Hindlimb muscle (tissue), 1 donor: ENCODE measurements at regions not wholly inside any gene's neighbourhood (a gene's known extent, or its start where the extent isn't known, plus 50 kb on each side); places are given as distances from the start of the nearest gene placed in this dataset.

Experiments
- DNase-seq: peaks from one replicate; pipeline ENCODE4 v3.0.0-alpha.2; 2013

DNA sequence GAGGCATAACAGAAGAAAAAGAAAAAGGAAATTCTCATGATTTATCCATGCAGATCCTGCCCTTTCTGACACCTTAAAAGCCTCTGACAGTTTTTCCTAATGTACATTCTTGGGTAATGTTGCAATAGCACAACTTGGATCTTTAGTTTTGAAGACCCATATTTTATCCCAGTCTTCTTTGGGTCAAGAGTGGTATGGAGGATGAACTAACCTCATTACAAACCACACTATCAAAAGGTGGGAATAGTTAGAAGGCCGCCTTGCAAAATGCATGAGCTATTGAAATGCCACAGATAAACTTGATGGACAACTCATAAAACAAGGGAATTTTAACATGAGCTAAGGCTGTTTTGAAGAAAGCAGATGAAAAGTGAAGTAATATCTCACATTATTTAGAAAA lies 1479.8 kb upstream of the ACVR2A start:
- DNase-seq = no peak

GRCh38 chr2:146363731-146364130 lies 1481.1 kb upstream of the ACVR2A start:
- no peak for DNase-seq

- no peak for DNase-seq
Observed at GRCh38 chr2:146351689-146352088, 1493.1 kb upstream of the ACVR2A start.

DNA sequence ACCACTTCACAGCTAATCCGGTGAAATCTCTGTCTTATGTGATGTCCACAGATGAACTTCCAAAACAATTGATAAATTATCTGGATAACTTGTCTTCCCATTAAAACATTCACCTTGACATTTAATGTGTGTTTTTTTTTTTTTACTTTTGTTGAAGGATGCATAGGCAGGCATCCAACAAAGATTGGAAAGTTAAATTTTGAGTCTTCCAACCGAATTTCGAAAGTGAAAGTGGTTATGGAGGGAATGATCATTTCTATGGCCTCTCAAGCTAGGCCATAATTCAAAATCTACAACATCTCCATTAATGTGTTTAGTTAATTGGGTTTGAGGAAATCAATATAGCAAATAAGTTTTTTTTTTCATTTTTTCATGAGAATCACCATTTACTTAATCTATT lies 1495.5 kb upstream of the ACVR2A start:
- no peak for DNase-seq

DNA sequence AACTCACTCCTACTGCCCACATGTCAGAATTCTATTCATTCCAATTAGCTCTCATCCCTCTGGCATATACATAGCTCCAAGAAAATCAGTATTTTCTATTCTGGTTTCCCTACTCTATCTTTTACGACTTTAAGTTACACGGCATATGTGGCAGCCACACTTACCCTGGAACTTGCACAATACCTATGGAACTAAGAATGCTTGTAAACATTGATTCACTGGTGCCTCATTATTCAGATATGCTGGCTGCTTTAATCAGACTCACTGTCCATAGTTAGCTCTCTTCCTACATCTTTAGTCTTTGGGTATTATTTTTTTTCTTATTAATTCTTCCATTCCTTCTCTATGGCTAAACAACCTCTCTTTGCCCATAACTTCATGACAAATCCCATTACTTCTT lies 1519.9 kb upstream of the ACVR2A start:
- no peak for DNase-seq

DNA sequence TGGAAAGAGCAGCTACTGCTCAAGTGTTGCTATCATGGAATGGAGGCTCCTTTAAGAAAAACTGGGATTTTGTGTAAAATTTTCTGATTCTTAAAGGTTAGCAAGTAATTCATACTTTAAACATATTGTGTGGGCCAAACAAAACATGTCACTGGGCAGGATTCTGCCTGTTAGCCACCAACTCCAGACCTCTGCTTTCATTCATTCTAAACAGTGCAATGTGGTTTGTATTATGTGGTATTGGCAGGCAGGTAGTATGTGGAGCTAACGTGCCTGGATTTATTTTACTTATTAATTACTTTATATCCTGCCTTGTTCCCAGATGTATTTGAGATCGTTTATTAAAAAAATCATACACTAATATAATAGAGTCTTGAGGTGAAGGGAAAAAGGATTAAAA lies 1521.3 kb upstream of the ACVR2A start:
- DNase-seq = no peak

DNA sequence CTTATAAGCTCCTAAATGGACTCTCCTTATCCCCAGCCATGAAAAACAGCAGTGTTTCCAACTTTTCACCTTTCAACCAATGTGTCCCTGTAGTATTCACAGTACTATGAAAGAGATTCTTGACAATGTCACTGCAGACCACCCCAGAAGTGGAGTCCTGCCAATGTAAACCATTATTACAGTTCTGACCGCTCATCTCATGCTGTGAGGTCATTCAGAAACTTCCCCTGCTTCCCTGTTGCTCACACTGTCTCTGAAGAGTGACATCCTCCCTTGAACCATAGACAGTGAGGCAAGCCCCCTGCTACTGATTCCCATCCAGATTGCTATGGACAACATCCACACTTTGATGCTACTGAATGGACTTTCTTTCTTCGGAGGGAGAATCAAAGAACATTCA lies 1523.7 kb upstream of the ACVR2A start:
- DNase-seq = peak; percentile 19

DNA sequence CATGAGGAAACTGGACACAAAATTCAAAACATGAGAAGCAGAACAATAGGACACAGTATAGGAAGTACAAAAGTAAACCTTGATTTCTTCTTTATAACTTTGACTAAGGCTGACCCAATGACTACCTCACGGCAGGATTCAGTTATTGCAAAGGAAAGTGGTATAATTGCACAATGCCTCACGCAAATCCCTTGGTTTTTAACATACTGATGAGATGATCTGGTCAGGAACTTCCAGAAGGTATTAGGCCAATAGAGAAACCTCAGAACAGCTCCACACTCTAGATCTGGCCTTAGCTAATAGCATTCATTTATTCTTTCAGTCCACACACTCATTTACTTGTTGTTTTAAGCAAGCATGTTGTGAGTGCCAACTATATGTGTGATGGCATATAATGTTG lies 1526.9 kb upstream of the ACVR2A start:
- no peak for DNase-seq

DNA sequence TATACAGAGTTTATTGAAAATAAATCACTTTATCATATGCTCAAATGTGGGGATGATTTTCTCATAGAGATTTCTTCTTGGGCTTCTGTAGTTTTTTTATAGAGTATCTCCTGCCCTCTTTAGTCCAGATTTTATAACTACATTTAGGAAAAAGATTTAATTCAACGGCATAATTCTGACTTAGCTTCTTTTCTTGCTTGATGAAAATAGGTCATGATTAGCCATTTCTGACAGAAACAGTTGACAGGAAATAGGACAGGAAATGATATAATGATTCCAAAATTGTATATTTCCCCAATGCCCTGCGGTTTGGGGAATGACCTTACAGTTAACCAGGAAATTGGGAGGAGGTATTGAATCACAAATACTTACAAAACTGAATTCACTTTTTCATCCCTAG lies 1531.9 kb upstream of the ACVR2A start:
- DNase-seq = peak; percentile 21

DNA sequence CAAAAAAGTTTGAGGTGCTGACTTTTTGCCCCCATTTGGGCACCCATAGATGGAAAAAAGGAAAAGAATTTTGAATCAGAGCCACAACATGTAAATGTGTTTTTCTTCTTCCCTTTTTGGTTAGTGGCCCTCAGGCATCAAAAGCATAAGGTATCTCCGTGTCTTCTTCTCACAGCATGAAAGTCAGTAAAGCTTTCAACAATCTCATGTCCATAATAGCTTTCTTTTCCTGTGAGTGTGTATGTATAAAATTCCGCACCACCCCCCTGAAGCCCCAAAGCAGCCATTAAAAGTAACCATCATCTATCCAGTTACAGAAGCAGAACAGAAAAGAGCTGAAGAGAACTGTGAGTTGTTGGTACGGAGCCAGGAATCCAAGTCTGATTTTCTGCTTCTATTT lies 1539.7 kb upstream of the ACVR2A start:
- DNase-seq = no peak

GRCh38 chr2:146301287-146301686 lies 1543.5 kb upstream of the ACVR2A start:
- DNase-seq = no peak

DNA sequence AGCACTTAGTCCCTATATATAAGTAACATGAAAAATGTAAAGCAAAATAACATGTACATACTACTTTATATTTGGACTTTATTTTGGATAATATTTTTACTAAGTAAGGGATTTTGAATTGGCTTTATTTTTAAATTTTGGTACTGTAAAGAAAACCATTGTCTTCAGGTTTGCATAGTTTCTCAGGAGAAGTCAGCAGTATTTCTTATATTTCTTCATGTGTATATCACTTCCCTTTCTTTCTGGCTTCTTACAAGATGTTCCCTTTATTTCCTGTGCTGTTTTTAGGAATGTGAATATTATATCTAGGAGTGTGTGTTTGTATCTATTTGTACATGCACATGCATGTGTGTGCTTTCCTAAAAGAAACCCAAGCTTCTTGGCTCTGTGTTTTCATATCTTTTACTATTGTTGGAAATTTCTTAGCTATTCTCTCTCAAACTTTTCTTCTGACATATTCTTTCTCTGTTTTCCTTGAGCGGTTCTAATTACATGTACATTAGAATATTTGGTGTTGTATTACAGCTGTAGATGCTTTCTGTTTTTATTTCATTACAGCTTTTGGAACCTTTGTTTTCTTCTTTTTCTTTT lies 1549.7 kb upstream of the ACVR2A start:
- DNase-seq = no peak

GRCh38 chr2:146287281-146287680 lies 1557.5 kb upstream of the ACVR2A start:
- DNase-seq = no peak

- DNase-seq = no peak
Observed at GRCh38 chr2:146278881-146279280, 1565.9 kb upstream of the ACVR2A start.

DNA sequence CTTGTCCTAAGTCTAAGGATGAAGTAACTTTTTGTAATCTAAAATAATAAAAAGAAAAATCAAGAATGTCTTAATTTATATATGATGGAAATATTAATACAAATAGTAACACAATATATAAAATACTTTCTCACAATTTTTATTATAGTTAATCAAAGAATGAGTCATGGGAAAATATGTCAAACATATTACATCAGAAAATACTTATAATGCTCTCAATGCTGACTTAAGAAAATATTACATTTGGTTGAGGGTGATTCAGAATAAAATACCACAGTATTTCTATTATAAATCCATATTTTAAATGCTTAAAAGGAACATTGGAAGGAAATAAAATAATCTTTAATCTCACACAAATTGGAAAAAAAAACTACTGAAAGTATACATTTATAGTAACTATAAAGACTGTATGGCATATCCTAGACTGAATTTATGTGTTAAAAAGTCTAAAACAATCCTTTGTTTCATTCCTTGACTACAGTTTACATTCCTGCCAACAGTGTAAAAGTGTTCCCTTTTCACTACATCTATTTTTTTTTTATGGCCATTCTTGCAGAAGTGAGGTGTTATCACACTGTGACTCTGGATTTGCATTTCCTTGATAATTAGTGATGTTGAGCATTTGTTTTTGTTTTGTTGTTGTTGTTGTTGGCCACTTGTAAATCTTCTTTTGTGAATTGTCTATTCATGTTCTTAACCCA lies 1573.5 kb upstream of the ACVR2A start:
- DNase-seq = no peak

GRCh38 chr2:146270618-146271017 lies 1574.2 kb upstream of the ACVR2A start:
- no peak for DNase-seq

DNA sequence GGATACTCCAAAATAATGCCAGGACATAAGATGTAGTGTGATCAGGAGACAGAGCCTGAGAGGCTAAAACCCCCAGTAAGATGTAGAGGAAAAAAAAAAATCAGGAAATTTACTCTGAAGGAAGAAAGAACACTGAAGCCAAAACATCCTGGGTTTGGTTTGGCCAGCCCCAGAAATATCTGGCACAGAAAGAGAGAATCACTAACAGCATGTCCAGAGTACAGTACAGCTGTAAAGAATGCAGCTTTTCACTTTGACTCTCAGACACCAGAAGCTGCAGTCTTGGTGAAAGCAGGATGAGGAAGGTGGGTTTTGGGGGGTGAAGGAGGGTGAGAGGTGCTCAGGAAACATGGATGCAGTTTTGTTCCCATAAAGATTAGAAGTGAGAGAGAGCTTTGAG lies 1577.7 kb upstream of the ACVR2A start:
- DNase-seq = no peak

GRCh38 chr2:146265656-146266055 lies 1579.2 kb upstream of the ACVR2A start:
- DNase-seq = no peak

DNA sequence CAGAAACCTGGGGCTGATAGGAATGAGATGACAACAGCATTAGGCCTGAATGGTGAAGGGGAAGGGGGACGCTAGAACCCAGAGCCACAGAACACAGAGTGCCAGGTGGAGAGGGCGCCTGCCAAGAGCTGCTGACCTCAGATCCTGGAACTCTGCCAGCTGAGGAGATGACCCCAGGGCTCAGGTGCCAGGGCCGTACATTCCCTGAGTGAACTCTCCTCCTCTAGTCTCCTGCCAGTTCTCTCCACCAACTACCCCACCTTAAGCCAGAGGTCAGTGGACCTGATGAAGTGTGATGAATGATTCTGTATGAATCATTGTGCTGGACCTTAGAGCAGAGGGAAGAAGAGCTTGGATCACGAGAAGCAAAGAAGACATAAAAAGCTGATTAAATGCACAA lies 1582.2 kb upstream of the ACVR2A start:
- DNase-seq = no peak

GRCh38 chr2:146260551-146260950 lies 1584.3 kb upstream of the ACVR2A start:
- DNase-seq = no peak

GRCh38 chr2:146259816-146260215 lies 1585.0 kb upstream of the ACVR2A start:
- DNase-seq = no peak

- no peak for DNase-seq
Observed at GRCh38 chr2:146258071-146258470, 1586.8 kb upstream of the ACVR2A start.

- DNase-seq = no peak
Observed at GRCh38 chr2:146252119-146252518, 1592.7 kb upstream of the ACVR2A start.

- DNase-seq = no peak
Observed at GRCh38 chr2:146251328-146251727, 1593.5 kb upstream of the ACVR2A start.
